ENCODE measurements at regions not wholly inside any gene's neighbourhood (a gene's known extent, or its start where the extent isn't known, plus 50 kb on each side); places are given as distances from the start of the nearest gene placed in this dataset.

DNA sequence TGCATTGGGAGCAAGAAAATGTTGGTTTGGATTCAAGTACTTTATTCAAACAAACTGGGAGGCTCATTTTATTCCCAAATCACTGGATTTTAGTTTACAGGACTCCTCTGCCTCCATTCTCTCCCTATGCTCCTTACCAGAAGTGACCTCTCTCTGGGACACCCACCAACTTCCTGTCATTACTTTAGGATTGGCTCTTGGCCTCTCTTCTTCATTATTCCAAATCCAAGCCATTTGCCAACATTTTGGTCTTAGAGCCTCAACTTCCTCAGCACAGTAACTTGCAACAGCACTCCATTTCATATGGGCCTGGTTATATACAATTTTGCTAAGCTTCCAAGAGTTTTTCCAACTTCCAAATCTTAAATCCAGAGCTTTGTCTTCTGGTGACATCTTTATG, 432.1 kb downstream of the NR2F2 start:
- no peaks in the 10 kb centered on the region for H3K79me2 ChIP-seq (ENCODE audit: control insufficient read depth, insufficient read depth, low read length)
- H3K27me3 ChIP-seq (ENCODE audit: control insufficient read depth, insufficient read depth, low read length): no peaks in the 10 kb centered on the region
- H2AFZ ChIP-seq (ENCODE audit: low read length): no peak overlapping the region
- TF ChIP-seq CTCF (conservative IDR thresholded peaks at IDR 0.05 in 1 of 2, IDR thresholded peaks at IDR 0.05 in 1 of 2; ENCODE audit: low read depth in 1 of 2, low read length in 2 of 2) (no peak), EZH2 (IDR thresholded peaks at IDR 0.05; ENCODE audit: low read length, missing control alignments) (no peak)
- no peak overlapping the region for H3K4me2 ChIP-seq (ENCODE audit: extremely low read depth, insufficient read depth, low read length)
- DNase-seq (ENCODE audit: low read depth in 2 of 2): no peak
- H3K27ac ChIP-seq (ENCODE audit: insufficient read depth, low read length): no peak overlapping the region
- no peak overlapping the region for H3K9ac ChIP-seq (ENCODE audit: insufficient read depth, low read length)
- H3K4me3 ChIP-seq (replicated peaks in 1 of 4; ENCODE audit: control extremely low read depth in 1 of 4, insufficient read depth in 1 of 4, low read depth in 3 of 4, low read length in 4 of 4): no peak overlapping the region
- H4K20me1 ChIP-seq (ENCODE audit: control insufficient read depth, extremely low read depth, insufficient read depth, low read length): no peaks in the 10 kb centered on the region
- H3K9me3 ChIP-seq (ENCODE audit: control insufficient read depth, insufficient read depth, low read depth, low read length): no peaks in the 10 kb centered on the region
- H3K4me1 ChIP-seq (ENCODE audit: control insufficient read depth, extremely low read depth, insufficient read depth, low read length): no peaks in the 10 kb centered on the region
- H3K36me3 ChIP-seq (ENCODE audit: control insufficient read depth, insufficient read depth, low read length): no peaks in the 10 kb centered on the region

DNA sequence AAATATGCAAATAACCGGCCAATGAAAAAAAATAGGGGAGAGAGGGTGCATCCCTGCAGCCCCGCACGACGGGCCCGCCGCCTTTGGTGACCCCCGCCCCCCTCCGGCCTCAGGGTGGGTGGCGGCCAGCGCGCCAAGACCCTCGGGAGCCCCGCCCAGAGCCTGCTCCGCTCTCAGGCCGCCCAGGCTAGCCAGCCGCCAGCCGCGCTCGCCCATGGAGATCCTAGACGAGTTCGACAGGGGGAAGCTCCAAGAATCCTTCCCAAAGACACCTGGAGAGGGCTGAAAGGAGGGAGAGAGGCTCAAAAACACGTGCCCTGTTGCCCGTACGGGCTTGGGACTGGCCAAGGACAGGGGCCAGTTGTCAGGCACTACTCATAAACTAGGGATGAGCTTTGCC, 434.0 kb downstream of the NR2F2 start:
- Histone ChIP-seq H4K20me1 (ENCODE audit: control insufficient read depth, extremely low read depth, insufficient read depth, low read length) (no peaks in the 10 kb centered on the region), H3K36me3 (ENCODE audit: control insufficient read depth, insufficient read depth, low read length) (no peaks in the 10 kb centered on the region), H3K4me1 (ENCODE audit: control insufficient read depth, extremely low read depth, insufficient read depth, low read length) (no peaks in the 10 kb centered on the region), H3K27me3 (ENCODE audit: control insufficient read depth, insufficient read depth, low read length) (no peaks in the 10 kb centered on the region), H3K9me3 (ENCODE audit: control insufficient read depth, insufficient read depth, low read depth, low read length) (no peaks in the 10 kb centered on the region), H3K27ac (ENCODE audit: insufficient read depth, low read length) (no peak overlapping the region), H3K4me3 (replicated peaks in 1 of 4; ENCODE audit: control extremely low read depth in 1 of 4, insufficient read depth in 1 of 4, low read depth in 3 of 4, low read length in 4 of 4) (no peak overlapping the region), H3K4me2 (ENCODE audit: extremely low read depth, insufficient read depth, low read length) (no peak overlapping the region), H3K9ac (ENCODE audit: insufficient read depth, low read length) (no peak overlapping the region), H3K79me2 (ENCODE audit: control insufficient read depth, insufficient read depth, low read length) (no peaks in the 10 kb centered on the region), H2AFZ (ENCODE audit: low read length) (no peak overlapping the region)
- DNase-seq (ENCODE audit: low read depth in 2 of 2): no peak
- TF ChIP-seq EZH2 (IDR thresholded peaks at IDR 0.05; ENCODE audit: low read length, missing control alignments): no peak

- H3K79me2 ChIP-seq (ENCODE audit: control insufficient read depth, insufficient read depth, low read length): no peaks in the 10 kb centered on the region
- H3K36me3 ChIP-seq (ENCODE audit: control insufficient read depth, insufficient read depth, low read length): no peaks in the 10 kb centered on the region
- no peak overlapping the region for H2AFZ ChIP-seq (ENCODE audit: low read length)
- no peak overlapping the region for H3K4me3 ChIP-seq (replicated peaks in 1 of 4; ENCODE audit: control extremely low read depth in 1 of 4, insufficient read depth in 1 of 4, low read depth in 3 of 4, low read length in 4 of 4)
- no peak overlapping the region for H3K9ac ChIP-seq (ENCODE audit: insufficient read depth, low read length)
- TF ChIP-seq CTCF (conservative IDR thresholded peaks at IDR 0.05 in 1 of 2, IDR thresholded peaks at IDR 0.05 in 1 of 2; ENCODE audit: low read depth in 1 of 2, low read length in 2 of 2) (no peak), EZH2 (IDR thresholded peaks at IDR 0.05; ENCODE audit: low read length, missing control alignments) (no peak)
- H4K20me1 ChIP-seq (ENCODE audit: control insufficient read depth, extremely low read depth, insufficient read depth, low read length): no peaks in the 10 kb centered on the region
- DNase-seq (ENCODE audit: low read depth in 2 of 2): no peak
- no peak overlapping the region for H3K27ac ChIP-seq (ENCODE audit: insufficient read depth, low read length)
- no peak overlapping the region for H3K4me2 ChIP-seq (ENCODE audit: extremely low read depth, insufficient read depth, low read length)
- no peaks in the 10 kb centered on the region for H3K4me1 ChIP-seq (ENCODE audit: control insufficient read depth, extremely low read depth, insufficient read depth, low read length)
- H3K27me3 ChIP-seq (ENCODE audit: control insufficient read depth, insufficient read depth, low read length): no peaks in the 10 kb centered on the region
- H3K9me3 ChIP-seq (ENCODE audit: control insufficient read depth, insufficient read depth, low read depth, low read length): no peaks in the 10 kb centered on the region
Observed at GRCh38 chr15:96764946-96765345, 434.4 kb downstream of the NR2F2 start.

Data from fibroblast of lung (primary cell).